ENCODE measurements at regions not wholly inside any gene's neighbourhood (a gene's known extent, or its start where the extent isn't known, plus 50 kb on each side); places are given as distances from the start of the nearest gene placed in this dataset.

GRCh38 chr15:100779331-100780207 is 100.1 kb upstream of the ALDH1A3 start:
- no peak overlapping the region for H3K4me3 Mint-ChIP-seq
- DNase-seq: no peak
- no peaks in the 10 kb centered on the region for H3K4me1 Mint-ChIP-seq
- ATAC-seq: no peak
- H3K9me3 Mint-ChIP-seq: no peaks in the 10 kb centered on the region
- peaks cover 24% of the 10 kb centered on the region for H3K27me3 Mint-ChIP-seq
- H3K27ac Mint-ChIP-seq: peak overlapping the region in 1 of 2 donors; percentile 30

- Mint-ChIP-seq H3K9me3 (no peaks in the 10 kb centered on the region), H3K27ac (no peak overlapping the region)
These were observed 99.3 kb upstream of the ALDH1A3 start for GRCh38 chr15:100780208-100780800.

GRCh38 chr15:100781061-100781960 is 98.3 kb upstream of the ALDH1A3 start:
- ATAC-seq: no peak

More at GRCh38 chr15:100780208-100780800, 99.3 kb upstream of the ALDH1A3 start:
- ATAC-seq (no peak), DNase-seq (no peak)
- Mint-ChIP-seq H3K4me3 (no peak overlapping the region), H3K4me1 (no peaks in the 10 kb centered on the region), H3K27me3 (peaks cover 24% of the 10 kb centered on the region)

GRCh38 chr15:100781961-100782530 is 97.6 kb upstream of the ALDH1A3 start:
- H3K27me3 Mint-ChIP-seq: peaks cover 24% of the 10 kb centered on the region
- no peaks in the 10 kb centered on the region for H3K9me3 Mint-ChIP-seq
- H3K4me1 Mint-ChIP-seq: no peaks in the 10 kb centered on the region
- no peak overlapping the region for H3K27ac Mint-ChIP-seq
- H3K4me3 Mint-ChIP-seq: no peak overlapping the region
- no peak for DNase-seq
- no peak for ATAC-seq

More at GRCh38 chr15:100781061-100781960, 98.3 kb upstream of the ALDH1A3 start:
- H3K9me3 Mint-ChIP-seq: no peaks in the 10 kb centered on the region
- no peak for DNase-seq
- no peak overlapping the region for H3K4me3 Mint-ChIP-seq
- H3K27me3 Mint-ChIP-seq: peaks cover 24% of the 10 kb centered on the region
- H3K4me1 Mint-ChIP-seq: no peaks in the 10 kb centered on the region
- peak overlapping the region in 1 of 2 donors; percentile 23 for H3K27ac Mint-ChIP-seq

GRCh38 chr15:100783291-100783690 is 96.3 kb upstream of the ALDH1A3 start:
- no peaks in the 10 kb centered on the region for H3K4me1 Mint-ChIP-seq
- peaks cover 19% of the 10 kb centered on the region for H3K27me3 Mint-ChIP-seq
- no peak for DNase-seq
- H3K27ac Mint-ChIP-seq: no peak overlapping the region
- H3K4me3 Mint-ChIP-seq: no peak overlapping the region
- no peak for ATAC-seq
- H3K9me3 Mint-ChIP-seq: no peaks in the 10 kb centered on the region

GRCh38 chr15:100783760-100784492 is 95.7 kb upstream of the ALDH1A3 start:
- DNase-seq: no peak
- peaks cover 15% of the 10 kb centered on the region for H3K27me3 Mint-ChIP-seq
- H3K4me1 Mint-ChIP-seq: no peaks in the 10 kb centered on the region
- H3K27ac Mint-ChIP-seq: peak overlapping the region in 1 of 2 donors; percentile 1
- ATAC-seq: no peak
- no peak overlapping the region for H3K4me3 Mint-ChIP-seq
- H3K9me3 Mint-ChIP-seq: no peaks in the 10 kb centered on the region

- Mint-ChIP-seq H3K4me3 (no peak overlapping the region), H3K27ac (no peak overlapping the region)
- DNase-seq: no peak
These were observed 95.0 kb upstream of the ALDH1A3 start for GRCh38 chr15:100784493-100785180.

GRCh38 chr15:100785181-100786138 is 94.2 kb upstream of the ALDH1A3 start:
- Mint-ChIP-seq H3K4me1 (no peaks in the 10 kb centered on the region), H3K4me3 (no peak overlapping the region), H3K27me3 (peaks cover 9% of the 10 kb centered on the region), H3K9me3 (no peaks in the 10 kb centered on the region), H3K27ac (no peak overlapping the region)
- ATAC-seq (no peak), DNase-seq (no peak)

More at GRCh38 chr15:100784493-100785180, 95.0 kb upstream of the ALDH1A3 start:
- Mint-ChIP-seq H3K4me1 (no peaks in the 10 kb centered on the region), H3K9me3 (no peaks in the 10 kb centered on the region), H3K27me3 (peaks cover 14% of the 10 kb centered on the region)
- ATAC-seq: no peak

GRCh38 chr15:100786139-100786531 is 93.5 kb upstream of the ALDH1A3 start:
- Mint-ChIP-seq H3K4me1 (no peaks in the 10 kb centered on the region), H3K9me3 (no peaks in the 10 kb centered on the region), H3K27ac (no peak overlapping the region), H3K4me3 (no peak overlapping the region), H3K27me3 (peaks cover 16% of the 10 kb centered on the region)
- DNase-seq (no peak), ATAC-seq (no peak)

GRCh38 chr15:100786901-100787566 is 92.6 kb upstream of the ALDH1A3 start:
- ATAC-seq: no peak
- no peaks in the 10 kb centered on the region for H3K9me3 Mint-ChIP-seq
- no peak overlapping the region for H3K27ac Mint-ChIP-seq
- DNase-seq: no peak
- H3K27me3 Mint-ChIP-seq: peaks cover 18% of the 10 kb centered on the region
- H3K4me1 Mint-ChIP-seq: no peaks in the 10 kb centered on the region
- no peak overlapping the region for H3K4me3 Mint-ChIP-seq

GRCh38 chr15:100787567-100788417 is 91.8 kb upstream of the ALDH1A3 start:
- no peak for ATAC-seq
- Mint-ChIP-seq H3K9me3 (no peaks in the 10 kb centered on the region), H3K4me1 (no peaks in the 10 kb centered on the region), H3K4me3 (no peak overlapping the region), H3K27ac (no peak overlapping the region), H3K27me3 (peaks cover 18% of the 10 kb centered on the region)
- no peak for DNase-seq

- H3K4me1 Mint-ChIP-seq: no peaks in the 10 kb centered on the region
- H3K27ac Mint-ChIP-seq: no peak overlapping the region
- peaks cover 17% of the 10 kb centered on the region for H3K27me3 Mint-ChIP-seq
- no peak overlapping the region for H3K4me3 Mint-ChIP-seq
- no peaks in the 10 kb centered on the region for H3K9me3 Mint-ChIP-seq
- DNase-seq (no peak), ATAC-seq (no peak)
These were observed 91.1 kb upstream of the ALDH1A3 start for GRCh38 chr15:100788418-100789105.
